PC-3 (cell line): ENCODE measurements at regions not wholly inside any gene's neighbourhood (a gene's known extent, or its start where the extent isn't known, plus 50 kb on each side); places are given as distances from the start of the nearest gene placed in this dataset.

ENCODE experiments used
- ATAC-seq: fragments of 200-7000 bp; cut with Tn5 transposase; 2 replicates; pipeline ENCODE4 v1.9.1; 2020; ENCODE audit warnings: mild to moderate bottlenecking, moderate library complexity
- BruUV-seq: library from RNA; stranded (reverse); fragments of 400-500 nt; replicated peaks from 2 replicates; lab custom pipeline; 2021; lab: Mats Ljungman, UMichigan
- CTCF ChIA-PET: fragments of 300-600 bp; sonication (Branson Sonifier 250); formaldehyde crosslinking; loops from one replicate; lab custom pipeline; 2022; ENCODE audit warnings: antibody characterized with exemption; lab: Charles Lee
- POLR2A ChIA-PET: fragments of 300-600 bp; sonication (Branson Sonifier 250); formaldehyde crosslinking; loops from one replicate; lab custom pipeline; 2022; ENCODE audit warnings: antibody characterized with exemption; ENCODE audit not compliant: unreplicated experiment; lab: Charles Lee
- DNase-seq: peaks from one replicate; pipeline ENCODE4 v3.0.0-alpha.2; 2015
- H2AFZ ChIP-seq: fragments of 300-600 bp; sonication (generic); 2 replicates; pipeline ENCODE4 v1.6.0; 2016; ENCODE audit warnings: antibody characterized with exemption, low read length
- H3F3A ChIP-seq: fragments of 300-600 bp; sonication (generic); one replicate; pipeline ENCODE4 v1.6.0; 2017; ENCODE audit warnings: antibody characterized with exemption, low read length, control low read depth, mild to moderate bottlenecking; ENCODE audit not compliant: unreplicated experiment
- H3K27ac ChIP-seq: fragments of 300-600 bp; sonication (generic); 2 replicates; pipeline ENCODE4 v1.5.1; 2016; ENCODE audit warnings: mild to moderate bottlenecking, low read length
- H3K27me3 ChIP-seq: fragments of 300-600 bp; sonication (generic); 2 replicates; pipeline ENCODE4 v1.6.1; 2016; ENCODE audit warnings: low read length, mixed read lengths
- H3K36me3 ChIP-seq: fragments of 300-600 bp; sonication (generic); 2 replicates; pipeline ENCODE4 v1.6.1; 2016; ENCODE audit warnings: low read depth, mixed run types, low read length, mixed read lengths
- H3K4me1 ChIP-seq: fragments of 300-600 bp; sonication (generic); 2 replicates; pipeline ENCODE4 v1.5.1; 2016; ENCODE audit warnings: low read length; ENCODE audit not compliant: insufficient read depth
- H3K4me2 ChIP-seq: fragments of 300-600 bp; sonication (generic); 2 replicates; pipeline ENCODE4 v1.6.0; 2016; ENCODE audit warnings: low read length
- H3K4me3 ChIP-seq: fragments of 300-600 bp; sonication (generic); 2 replicates; pipeline ENCODE4 v1.5.1; 2016; ENCODE audit warnings: mild to moderate bottlenecking, low read length, mixed read lengths
- H3K79me2 ChIP-seq: fragments of 300-600 bp; sonication (generic); 2 replicates; pipeline ENCODE4 v1.6.1; 2017; ENCODE audit warnings: low read length, mixed read lengths
- H3K9ac ChIP-seq: fragments of 300-600 bp; sonication (generic); 2 replicates; pipeline ENCODE4 v1.6.0; 2016; ENCODE audit warnings: mild to moderate bottlenecking, low read length
- H3K9me2 ChIP-seq: fragments of 300-600 bp; sonication (generic); replicated peaks from 2 replicates; pipeline ENCODE4 v1.6.1; 2016; ENCODE audit warnings: mixed run types, low read length, mixed read lengths
- H3K9me3 ChIP-seq: fragments of 300-600 bp; sonication (generic); 2 replicates; pipeline ENCODE4 v1.6.1; 2016; ENCODE audit warnings: low read length, mixed read lengths
- H4K20me1 ChIP-seq: fragments of 300-600 bp; sonication (generic); 2 replicates; pipeline ENCODE4 v1.6.1; 2016; ENCODE audit warnings: low read length, mixed read lengths
- CTCF ChIP-seq: fragments of 300-600 bp; sonication (generic); conservative IDR thresholded peaks from 2 replicates; pipeline ENCODE4 v1.5.1; 2017; ENCODE audit warnings: antibody characterized with exemption, low read depth, mild to moderate bottlenecking, low read length
- EZH2 ChIP-seq: fragments of 300-600 bp; sonication (generic); IDR thresholded peaks from one replicate; pipeline ENCODE4 v1.6.1; 2017; ENCODE audit warnings: antibody characterized with exemption, mild to moderate bottlenecking, low read length; ENCODE audit not compliant: unreplicated experiment
- EZH2phosphoT487 ChIP-seq: fragments of 300-600 bp; sonication (generic); IDR thresholded peaks from 2 replicates; pipeline ENCODE4 v1.6.1; 2018; ENCODE audit warnings: mild to moderate bottlenecking, antibody characterized with exemption, low read length, borderline replicate concordance
- intact Hi-C: fragments of 100-400 bp; cut with micrococcal nuclease; formaldehyde crosslinking; loops from 2 replicates; pipeline ENCODE4 v1.9.0; 2023

- no peaks in the 10 kb centered on the region for H3K27me3 ChIP-seq
- intact Hi-C loops, result no loop called here
- H3K4me3 ChIP-seq, result no peak overlapping the region
- POLR2A ChIA-PET, result no interaction called here
- no TSS peak for BruUV-seq
- no peak for DNase-seq
- TF ChIP-seq EZH2phosphoT487 (no peak), EZH2 (no peak), CTCF (no peak)
- no peak overlapping the region for H3K4me2 ChIP-seq
- H3F3A ChIP-seq, result no peaks in the 10 kb centered on the region
- peaks cover 8% of the 10 kb centered on the region for H3K36me3 ChIP-seq
- no peak overlapping the region for H2AFZ ChIP-seq
- H3K9me3 ChIP-seq, result no peaks in the 10 kb centered on the region
- no peak overlapping the region for H3K9ac ChIP-seq
- peaks cover 5% of the 10 kb centered on the region; the same call in 1 of the 2 replicates for H3K4me1 ChIP-seq
- ATAC-seq, result no peak
- H4K20me1 ChIP-seq, result no peaks in the 10 kb centered on the region
- no peak overlapping the region for H3K27ac ChIP-seq
- peaks cover 87% of the 10 kb centered on the region for H3K79me2 ChIP-seq
- H3K9me2 ChIP-seq, result no peaks in the 10 kb centered on the region
- CTCF ChIA-PET, result no interaction called here
These were observed 88.1 kb upstream of the BCAR3 start for GRCh38 chr1:93769777-93770176.

- POLR2A ChIA-PET, result no interaction called here
- Histone ChIP-seq H4K20me1 (no peaks in the 10 kb centered on the region), H3K4me2 (no peak overlapping the region), H3K36me3 (peaks cover 8% of the 10 kb centered on the region), H3K27me3 (no peaks in the 10 kb centered on the region), H3K9me2 (no peaks in the 10 kb centered on the region), H3K4me3 (no peak overlapping the region), H3F3A (no peaks in the 10 kb centered on the region), H3K9ac (no peak overlapping the region), H3K9me3 (no peaks in the 10 kb centered on the region), H3K79me2 (peaks cover 78% of the 10 kb centered on the region), H3K27ac (no peak overlapping the region), H2AFZ (no peak overlapping the region), H3K4me1 (no peaks in the 10 kb centered on the region; the same call in 1 of the 2 replicates)
- TF ChIP-seq EZH2 (no peak), EZH2phosphoT487 (no peak), CTCF (no peak)
- no peak for ATAC-seq
- CTCF ChIA-PET, result no interaction called here
- no TSS peak for BruUV-seq
- intact Hi-C loops, result no loop called here
- no peak for DNase-seq
These were observed 86.8 kb upstream of the BCAR3 start for GRCh38 chr1:93768380-93768863.

- DNase-seq, result no peak
- H3K27ac ChIP-seq, result no peak overlapping the region
- H3K79me2 ChIP-seq, result peaks cover 60% of the 10 kb centered on the region
- no peak overlapping the region for H3K4me3 ChIP-seq
- ChIA-PET CTCF (no interaction called here), POLR2A (no interaction called here)
- TF ChIP-seq EZH2 (no peak), EZH2phosphoT487 (no peak), CTCF (no peak)
- no peak overlapping the region for H3K9ac ChIP-seq
- no peaks in the 10 kb centered on the region for H3F3A ChIP-seq
- no peaks in the 10 kb centered on the region for H4K20me1 ChIP-seq
- no peak overlapping the region for H2AFZ ChIP-seq
- no peak for ATAC-seq
- H3K27me3 ChIP-seq, result no peaks in the 10 kb centered on the region
- intact Hi-C loops, result no loop called here
- H3K4me2 ChIP-seq, result no peak overlapping the region
- no peaks in the 10 kb centered on the region for H3K9me2 ChIP-seq
- no peaks in the 10 kb centered on the region for H3K9me3 ChIP-seq
- H3K4me1 ChIP-seq, result no peaks in the 10 kb centered on the region; the same call in 1 of the 2 replicates
- peaks cover 8% of the 10 kb centered on the region for H3K36me3 ChIP-seq
- BruUV-seq, result no TSS peak
These were observed 84.8 kb upstream of the BCAR3 start for GRCh38 chr1:93766451-93766850.
